GM21786 (cell line): ENCODE measurements at regions not wholly inside any gene's neighbourhood (a gene's known extent, or its start where the extent isn't known, plus 50 kb on each side); places are given as distances from the start of the nearest gene placed in this dataset.
"Not testable (repeated sequence)": the region's sequence is repeated elsewhere in the genome, so short reads cannot be mapped to it uniquely, and the experiment has no call there.

ENCODE experiments used
- ATAC-seq: cut with Tn5 transposase; IDR thresholded peaks from one replicate; pipeline ENCODE4 v1.9.1; 2021; ENCODE audit not compliant: unreplicated experiment

GRCh38 chr2:149885946-149886345 is 298.4 kb upstream of the MMADHC start:
- no peak for ATAC-seq

- no peak for ATAC-seq
Measured at GRCh38 chr2:149885468-149885867, 297.9 kb upstream of the MMADHC start.

GRCh38 chr2:149884871-149885270 is 297.3 kb upstream of the MMADHC start:
- ATAC-seq: no peak

- ATAC-seq: no peak
Measured at GRCh38 chr2:149877913-149878312, 290.3 kb upstream of the MMADHC start.

GRCh38 chr2:149877074-149877473 is 289.5 kb upstream of the MMADHC start:
- ATAC-seq: no peak

GRCh38 chr2:149873936-149874335 is 286.4 kb upstream of the MMADHC start:
- ATAC-seq: no peak

GRCh38 chr2:149872638-149873150 is 285.1 kb upstream of the MMADHC start:
- ATAC-seq: no peak

- ATAC-seq: no peak
Measured at GRCh38 chr2:149872041-149872440, 284.5 kb upstream of the MMADHC start.

- no peak for ATAC-seq
Measured at GRCh38 chr2:149871091-149871885, 283.7 kb upstream of the MMADHC start.

GRCh38 chr2:149863227-149863626 is 275.7 kb upstream of the MMADHC start:
- no peak for ATAC-seq

- no peak for ATAC-seq
Measured at GRCh38 chr2:149861034-149861433, 273.5 kb upstream of the MMADHC start.

GRCh38 chr2:149860276-149860921 is 272.8 kb upstream of the MMADHC start:
- no peak for ATAC-seq

- ATAC-seq: no peak
Measured at GRCh38 chr2:149858901-149859634, 271.5 kb upstream of the MMADHC start.

GRCh38 chr2:149858216-149858615 is 270.6 kb upstream of the MMADHC start:
- ATAC-seq: no peak

GRCh38 chr2:149857344-149857743 is 269.8 kb upstream of the MMADHC start:
- no peak for ATAC-seq

GRCh38 chr2:149855859-149856258 is 268.3 kb upstream of the MMADHC start:
- not testable (repeated sequence) for ATAC-seq

GRCh38 chr2:149849591-149849990 is 262.0 kb upstream of the MMADHC start:
- ATAC-seq: no peak

- ATAC-seq: no peak
Measured at GRCh38 chr2:149849136-149849535, 261.6 kb upstream of the MMADHC start.

- ATAC-seq: no peak
Measured at GRCh38 chr2:149841396-149841795, 253.8 kb upstream of the MMADHC start.

- ATAC-seq: no peak
Measured at GRCh38 chr2:149832324-149832723, 244.7 kb upstream of the MMADHC start.

- ATAC-seq: no peak
Measured at GRCh38 chr2:149828520-149829210, 241.1 kb upstream of the MMADHC start.
